ENCODE measurements at regions not wholly inside any gene's neighbourhood (a gene's known extent, or its start where the extent isn't known, plus 50 kb on each side); places are given as distances from the start of the nearest gene placed in this dataset.

GRCh38 chr3:190721330-190721729, 141.2 kb downstream of the GMNC start:
- H3K4me2 ChIP-seq (ENCODE audit: low read length), result no peak overlapping the region
- H3K27me3 ChIP-seq (ENCODE audit: control insufficient read depth, insufficient read depth, low read length), result no peaks in the 10 kb centered on the region
- no peak overlapping the region for H3K9ac ChIP-seq (ENCODE audit: low read depth, low read length)
- no peaks in the 10 kb centered on the region for H3K9me3 ChIP-seq (replicated peaks; ENCODE audit: low read length)
- H3K4me1 ChIP-seq (ENCODE audit: control insufficient read depth, insufficient read depth, low read length), result peaks cover 48% of the 10 kb centered on the region
- H3K36me3 ChIP-seq (ENCODE audit: insufficient read depth, low read length), result no peaks in the 10 kb centered on the region
- no peak overlapping the region for H3K4me3 ChIP-seq (ENCODE audit: low read length)

- Histone ChIP-seq H3K9ac (ENCODE audit: low read depth, low read length) (peak overlapping the region; percentile 77), H3K36me3 (ENCODE audit: insufficient read depth, low read length) (no peaks in the 10 kb centered on the region), H3K27me3 (ENCODE audit: control insufficient read depth, insufficient read depth, low read length) (no peaks in the 10 kb centered on the region), H3K4me2 (ENCODE audit: low read length) (peak overlapping the region; percentile 84), H3K4me1 (ENCODE audit: control insufficient read depth, insufficient read depth, low read length) (peaks cover 54% of the 10 kb centered on the region), H3K4me3 (ENCODE audit: low read length) (peak overlapping the region; percentile 62), H3K9me3 (replicated peaks; ENCODE audit: low read length) (no peaks in the 10 kb centered on the region)
These were observed 143.8 kb downstream of the GMNC start for GRCh38 chr3:190718671-190719070.

GRCh38 chr3:190718097-190718496, 144.4 kb downstream of the GMNC start:
- H3K4me1 ChIP-seq (ENCODE audit: control insufficient read depth, insufficient read depth, low read length), result peaks cover 54% of the 10 kb centered on the region
- H3K4me3 ChIP-seq (ENCODE audit: low read length), result peak overlapping the region; percentile 62
- H3K9me3 ChIP-seq (replicated peaks; ENCODE audit: low read length), result no peaks in the 10 kb centered on the region
- H3K9ac ChIP-seq (ENCODE audit: low read depth, low read length), result peak overlapping the region; percentile 77
- H3K4me2 ChIP-seq (ENCODE audit: low read length), result peak overlapping the region; percentile 84
- H3K36me3 ChIP-seq (ENCODE audit: insufficient read depth, low read length), result no peaks in the 10 kb centered on the region
- no peaks in the 10 kb centered on the region for H3K27me3 ChIP-seq (ENCODE audit: control insufficient read depth, insufficient read depth, low read length)

GRCh38 chr3:190716961-190717360, 145.5 kb downstream of the GMNC start:
- Histone ChIP-seq H3K36me3 (ENCODE audit: insufficient read depth, low read length) (no peaks in the 10 kb centered on the region), H3K4me2 (ENCODE audit: low read length) (no peak overlapping the region), H3K4me1 (ENCODE audit: control insufficient read depth, insufficient read depth, low read length) (peaks cover 51% of the 10 kb centered on the region), H3K9me3 (replicated peaks; ENCODE audit: low read length) (no peaks in the 10 kb centered on the region), H3K4me3 (ENCODE audit: low read length) (no peak overlapping the region), H3K27me3 (ENCODE audit: control insufficient read depth, insufficient read depth, low read length) (no peaks in the 10 kb centered on the region), H3K9ac (ENCODE audit: low read depth, low read length) (no peak overlapping the region)

GRCh38 chr3:190716211-190716610, 146.3 kb downstream of the GMNC start:
- Histone ChIP-seq H3K9ac (ENCODE audit: low read depth, low read length) (no peak overlapping the region), H3K4me3 (ENCODE audit: low read length) (no peak overlapping the region), H3K9me3 (replicated peaks; ENCODE audit: low read length) (no peaks in the 10 kb centered on the region), H3K4me2 (ENCODE audit: low read length) (no peak overlapping the region), H3K4me1 (ENCODE audit: control insufficient read depth, insufficient read depth, low read length) (peaks cover 47% of the 10 kb centered on the region), H3K36me3 (ENCODE audit: insufficient read depth, low read length) (no peaks in the 10 kb centered on the region), H3K27me3 (ENCODE audit: control insufficient read depth, insufficient read depth, low read length) (no peaks in the 10 kb centered on the region)

GRCh38 chr3:190710723-190711122, 151.8 kb downstream of the GMNC start:
- Histone ChIP-seq H3K9me3 (replicated peaks; ENCODE audit: low read length) (no peaks in the 10 kb centered on the region), H3K27me3 (ENCODE audit: control insufficient read depth, insufficient read depth, low read length) (no peaks in the 10 kb centered on the region), H3K36me3 (ENCODE audit: insufficient read depth, low read length) (no peaks in the 10 kb centered on the region), H3K4me1 (ENCODE audit: control insufficient read depth, insufficient read depth, low read length) (peaks cover 28% of the 10 kb centered on the region), H3K9ac (ENCODE audit: low read depth, low read length) (no peak overlapping the region), H3K4me3 (ENCODE audit: low read length) (no peak overlapping the region), H3K4me2 (ENCODE audit: low read length) (no peak overlapping the region)

- Histone ChIP-seq H3K4me2 (ENCODE audit: low read length) (peak overlapping the region; percentile 24), H3K9ac (ENCODE audit: low read depth, low read length) (no peak overlapping the region), H3K27me3 (ENCODE audit: control insufficient read depth, insufficient read depth, low read length) (no peaks in the 10 kb centered on the region), H3K4me3 (ENCODE audit: low read length) (no peak overlapping the region), H3K9me3 (replicated peaks; ENCODE audit: low read length) (no peaks in the 10 kb centered on the region), H3K4me1 (ENCODE audit: control insufficient read depth, insufficient read depth, low read length) (peaks cover 28% of the 10 kb centered on the region), H3K36me3 (ENCODE audit: insufficient read depth, low read length) (no peaks in the 10 kb centered on the region)
These were observed 153.1 kb downstream of the GMNC start for GRCh38 chr3:190709351-190709773.
